ENCODE measurements at regions not wholly inside any gene's neighbourhood (a gene's known extent, or its start where the extent isn't known, plus 50 kb on each side); places are given as distances from the start of the nearest gene placed in this dataset.

GRCh38 chr2:154978710-154979109 lies 280.2 kb downstream of the KCNJ3 start:
- no peak for TF ChIP-seq CTCF (IDR thresholded peaks at IDR 0.05; ENCODE audit: low read depth, low read length)
- no peak for DNase-seq (ENCODE audit: low read depth in 2 of 2)
- H3K4me3 ChIP-seq (replicated peaks in 1 of 2; ENCODE audit: low read depth in 2 of 2, low read length in 2 of 2) = no peak overlapping the region

GRCh38 chr2:154978244-154978643 lies 279.7 kb downstream of the KCNJ3 start:
- H3K4me3 ChIP-seq (replicated peaks in 1 of 2; ENCODE audit: low read depth in 2 of 2, low read length in 2 of 2) = no peak overlapping the region
- TF ChIP-seq CTCF (IDR thresholded peaks at IDR 0.05; ENCODE audit: low read depth, low read length) = no peak
- no peak for DNase-seq (ENCODE audit: low read depth in 2 of 2)

- no peak for DNase-seq (ENCODE audit: low read depth in 2 of 2)
- no peak for TF ChIP-seq CTCF (IDR thresholded peaks at IDR 0.05; ENCODE audit: low read depth, low read length)
- no peak overlapping the region for H3K4me3 ChIP-seq (replicated peaks in 1 of 2; ENCODE audit: low read depth in 2 of 2, low read length in 2 of 2)
Observed at GRCh38 chr2:154974041-154974440, 275.5 kb downstream of the KCNJ3 start.

- H3K4me3 ChIP-seq (replicated peaks in 1 of 2; ENCODE audit: low read depth in 2 of 2, low read length in 2 of 2) = no peak overlapping the region
- DNase-seq (ENCODE audit: low read depth in 2 of 2) = no peak
- TF ChIP-seq CTCF (IDR thresholded peaks at IDR 0.05; ENCODE audit: low read depth, low read length) = no peak
Observed at GRCh38 chr2:154963511-154963910, 265.0 kb downstream of the KCNJ3 start.

GRCh38 chr2:154961676-154962075 lies 263.2 kb downstream of the KCNJ3 start:
- TF ChIP-seq CTCF (IDR thresholded peaks at IDR 0.05; ENCODE audit: low read depth, low read length) = no peak
- no peak overlapping the region for H3K4me3 ChIP-seq (replicated peaks in 1 of 2; ENCODE audit: low read depth in 2 of 2, low read length in 2 of 2)
- no peak for DNase-seq (ENCODE audit: low read depth in 2 of 2)

GRCh38 chr2:154960802-154961583 lies 262.5 kb downstream of the KCNJ3 start:
- no peak for TF ChIP-seq CTCF (IDR thresholded peaks at IDR 0.05; ENCODE audit: low read depth, low read length)
- no peak for DNase-seq (ENCODE audit: low read depth in 2 of 2)
- H3K4me3 ChIP-seq (replicated peaks in 1 of 2; ENCODE audit: low read depth in 2 of 2, low read length in 2 of 2) = no peak overlapping the region
